A549 (cell line): ENCODE measurements at regions not wholly inside any gene's neighbourhood (a gene's known extent, or its start where the extent isn't known, plus 50 kb on each side); places are given as distances from the start of the nearest gene placed in this dataset.

Source experiments
- HEYL ChIP-seq: fragments of 250-450 bp; sonication (Bioruptor Pico); IDR thresholded peaks from 2 replicates; pipeline ENCODE4 v1.8.0; 2021; ENCODE audit warnings: mild to moderate bottlenecking, moderate library complexity
- KDM1A ChIP-seq: fragments of 200-600 bp; sonication (generic); IDR thresholded peaks from 2 replicates; pipeline ENCODE4 v1.6.1; 2016; ENCODE audit warnings: low read depth, mild to moderate bottlenecking
- MAFK ChIP-seq: fragments of 450-650 bp; IDR thresholded peaks from 2 replicates; pipeline ENCODE4 v1.6.1; 2014; ENCODE audit not compliant: partially characterized antibody
- NPAS2 ChIP-seq: fragments of 250-450 bp; sonication (Bioruptor Pico); IDR thresholded peaks from 2 replicates; pipeline ENCODE4 v1.8.0; 2022; ENCODE audit warnings: mild to moderate bottlenecking, moderate library complexity, borderline replicate concordance
- PHF8 ChIP-seq: fragments of 200-600 bp; sonication (generic); IDR thresholded peaks from 2 replicates; pipeline ENCODE4 v1.6.1; 2016; ENCODE audit warnings: low read depth, mild to moderate bottlenecking, antibody characterized with exemption, moderate library complexity, borderline replicate concordance
- POLR2A ChIP-seq: IDR thresholded peaks from 2 replicates; pipeline ENCODE4 v1.6.1; 2012; ENCODE audit warnings: mild to moderate bottlenecking, low read length
- RCOR1 ChIP-seq: fragments of 150-350 bp; IDR thresholded peaks from 2 replicates; pipeline ENCODE4 v1.6.1; 2014; ENCODE audit warnings: antibody characterized with exemption, low read length, low read depth
- SMC3 ChIP-seq: fragments of >200 bp; sonication (Bioruptor Twin); formaldehyde crosslinking; IDR thresholded peaks from 3 replicates; pipeline ENCODE4 v1.6.1; 2018; ENCODE audit warnings: inconsistent platforms
- SREBF2 ChIP-seq: fragments of 450-650 bp; IDR thresholded peaks from 2 replicates; pipeline ENCODE4 v1.6.1; 2014; ENCODE audit warnings: mild to moderate bottlenecking, moderate library complexity
- TF ChIP-seq, protein P1 (sequence below): fragments of >200 bp; sonication (Bioruptor Twin); formaldehyde crosslinking; IDR thresholded peaks from 3 replicates; pipeline ENCODE4 v1.5.1; 2016
- TF ChIP-seq, protein P2 (sequence below): fragments of >200 bp; sonication (Bioruptor Twin); formaldehyde crosslinking; IDR thresholded peaks from 2 replicates; pipeline ENCODE4 v1.6.1; 2016
- TF ChIP-seq, protein P3 (sequence below): fragments of 150-350 bp; IDR thresholded peaks from 2 replicates; pipeline ENCODE4 v1.6.1; 2014; ENCODE audit warnings: low read depth, mild to moderate bottlenecking, low read length
- TF ChIP-seq, protein P4 (sequence below): fragments of 450-650 bp; IDR thresholded peaks from 2 replicates; pipeline ENCODE4 v1.6.1; 2014; ENCODE audit warnings: antibody characterized with exemption

DNA sequence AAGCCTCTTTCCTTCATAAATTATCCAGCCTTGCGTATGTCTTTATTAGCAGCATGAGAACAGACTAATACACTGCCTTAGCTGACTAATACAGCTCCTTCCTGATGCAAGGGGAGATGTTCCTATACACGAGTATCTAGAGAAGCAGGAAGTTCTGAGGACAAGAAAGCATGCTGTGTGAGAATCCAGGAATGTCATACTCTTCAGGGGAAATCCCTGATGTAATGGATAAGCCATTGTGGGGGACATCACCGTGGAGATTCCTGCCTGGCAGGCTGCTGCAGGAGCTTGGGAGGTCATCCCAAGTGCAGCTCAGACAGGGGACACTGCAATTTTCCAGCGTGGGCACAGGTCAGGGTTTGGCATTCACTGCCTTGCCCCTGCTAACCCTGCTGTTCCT lies 476.9 kb downstream of the NR2F2 start:
- TF ChIP-seq, protein P1, sequence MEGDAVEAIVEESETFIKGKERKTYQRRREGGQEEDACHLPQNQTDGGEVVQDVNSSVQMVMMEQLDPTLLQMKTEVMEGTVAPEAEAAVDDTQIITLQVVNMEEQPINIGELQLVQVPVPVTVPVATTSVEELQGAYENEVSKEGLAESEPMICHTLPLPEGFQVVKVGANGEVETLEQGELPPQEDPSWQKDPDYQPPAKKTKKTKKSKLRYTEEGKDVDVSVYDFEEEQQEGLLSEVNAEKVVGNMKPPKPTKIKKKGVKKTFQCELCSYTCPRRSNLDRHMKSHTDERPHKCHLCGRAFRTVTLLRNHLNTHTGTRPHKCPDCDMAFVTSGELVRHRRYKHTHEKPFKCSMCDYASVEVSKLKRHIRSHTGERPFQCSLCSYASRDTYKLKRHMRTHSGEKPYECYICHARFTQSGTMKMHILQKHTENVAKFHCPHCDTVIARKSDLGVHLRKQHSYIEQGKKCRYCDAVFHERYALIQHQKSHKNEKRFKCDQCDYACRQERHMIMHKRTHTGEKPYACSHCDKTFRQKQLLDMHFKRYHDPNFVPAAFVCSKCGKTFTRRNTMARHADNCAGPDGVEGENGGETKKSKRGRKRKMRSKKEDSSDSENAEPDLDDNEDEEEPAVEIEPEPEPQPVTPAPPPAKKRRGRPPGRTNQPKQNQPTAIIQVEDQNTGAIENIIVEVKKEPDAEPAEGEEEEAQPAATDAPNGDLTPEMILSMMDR: no peak
- no peak for TF ChIP-seq POLR2A
- TF ChIP-seq, protein P2, sequence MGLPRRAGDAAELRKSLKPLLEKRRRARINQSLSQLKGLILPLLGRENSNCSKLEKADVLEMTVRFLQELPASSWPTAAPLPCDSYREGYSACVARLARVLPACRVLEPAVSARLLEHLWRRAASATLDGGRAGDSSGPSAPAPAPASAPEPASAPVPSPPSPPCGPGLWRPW: no peak
- TF ChIP-seq, protein P3, sequence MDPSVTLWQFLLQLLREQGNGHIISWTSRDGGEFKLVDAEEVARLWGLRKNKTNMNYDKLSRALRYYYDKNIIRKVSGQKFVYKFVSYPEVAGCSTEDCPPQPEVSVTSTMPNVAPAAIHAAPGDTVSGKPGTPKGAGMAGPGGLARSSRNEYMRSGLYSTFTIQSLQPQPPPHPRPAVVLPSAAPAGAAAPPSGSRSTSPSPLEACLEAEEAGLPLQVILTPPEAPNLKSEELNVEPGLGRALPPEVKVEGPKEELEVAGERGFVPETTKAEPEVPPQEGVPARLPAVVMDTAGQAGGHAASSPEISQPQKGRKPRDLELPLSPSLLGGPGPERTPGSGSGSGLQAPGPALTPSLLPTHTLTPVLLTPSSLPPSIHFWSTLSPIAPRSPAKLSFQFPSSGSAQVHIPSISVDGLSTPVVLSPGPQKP: no peak
- no peak for TF ChIP-seq HEYL (CRISPR knock-in tag)
- TF ChIP-seq NPAS2: no peak
- TF ChIP-seq SMC3: no peak
- TF ChIP-seq MAFK: no peak
- no peak for TF ChIP-seq KDM1A
- TF ChIP-seq, protein P4, sequence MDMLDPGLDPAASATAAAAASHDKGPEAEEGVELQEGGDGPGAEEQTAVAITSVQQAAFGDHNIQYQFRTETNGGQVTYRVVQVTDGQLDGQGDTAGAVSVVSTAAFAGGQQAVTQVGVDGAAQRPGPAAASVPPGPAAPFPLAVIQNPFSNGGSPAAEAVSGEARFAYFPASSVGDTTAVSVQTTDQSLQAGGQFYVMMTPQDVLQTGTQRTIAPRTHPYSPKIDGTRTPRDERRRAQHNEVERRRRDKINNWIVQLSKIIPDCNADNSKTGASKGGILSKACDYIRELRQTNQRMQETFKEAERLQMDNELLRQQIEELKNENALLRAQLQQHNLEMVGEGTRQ: no peak
- no peak for TF ChIP-seq RCOR1
- no peak for TF ChIP-seq SREBF2
- no peak for TF ChIP-seq PHF8
